NCI-H2227 treated with DMSO at 0.1 percent for 48 hours (cell line): ENCODE measurements at regions not wholly inside any gene's neighbourhood (a gene's known extent, or its start where the extent isn't known, plus 50 kb on each side); places are given as distances from the start of the nearest gene placed in this dataset.
"Not testable (repeated sequence)": the region's sequence is repeated elsewhere in the genome, so short reads cannot be mapped to it uniquely, and the experiment has no call there.

Experiments
- DNase-seq: peaks from one replicate; lab custom pipeline; 2025; lab: John Stamatoyannopoulos, UW

DNA sequence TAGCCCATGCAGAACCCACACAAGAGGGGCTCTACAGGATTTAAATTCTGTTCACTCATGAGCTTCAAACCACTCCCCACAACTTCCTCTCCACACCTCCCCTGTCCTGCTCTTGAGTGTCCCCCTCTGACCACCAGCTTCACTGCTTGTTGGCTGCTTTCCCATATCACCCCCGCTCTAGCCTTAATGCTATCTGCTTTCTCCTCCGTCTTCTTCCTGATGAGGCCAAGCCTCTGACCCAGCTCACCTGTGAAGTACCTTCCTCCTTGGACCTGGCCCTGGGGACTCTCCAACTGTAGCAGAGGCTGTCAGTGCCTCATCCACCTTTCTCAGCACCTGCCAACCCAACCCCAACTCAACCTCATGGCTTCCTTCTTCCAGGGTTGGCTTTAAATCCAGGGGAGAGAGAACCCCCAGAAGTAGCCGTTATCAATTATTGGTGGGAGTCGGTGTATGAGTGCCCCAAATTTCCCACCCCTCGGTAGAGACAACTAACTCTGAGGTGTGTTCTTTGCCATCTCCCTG lies 174.8 kb downstream of the MINAR1 start:
- no peak for DNase-seq

DNA sequence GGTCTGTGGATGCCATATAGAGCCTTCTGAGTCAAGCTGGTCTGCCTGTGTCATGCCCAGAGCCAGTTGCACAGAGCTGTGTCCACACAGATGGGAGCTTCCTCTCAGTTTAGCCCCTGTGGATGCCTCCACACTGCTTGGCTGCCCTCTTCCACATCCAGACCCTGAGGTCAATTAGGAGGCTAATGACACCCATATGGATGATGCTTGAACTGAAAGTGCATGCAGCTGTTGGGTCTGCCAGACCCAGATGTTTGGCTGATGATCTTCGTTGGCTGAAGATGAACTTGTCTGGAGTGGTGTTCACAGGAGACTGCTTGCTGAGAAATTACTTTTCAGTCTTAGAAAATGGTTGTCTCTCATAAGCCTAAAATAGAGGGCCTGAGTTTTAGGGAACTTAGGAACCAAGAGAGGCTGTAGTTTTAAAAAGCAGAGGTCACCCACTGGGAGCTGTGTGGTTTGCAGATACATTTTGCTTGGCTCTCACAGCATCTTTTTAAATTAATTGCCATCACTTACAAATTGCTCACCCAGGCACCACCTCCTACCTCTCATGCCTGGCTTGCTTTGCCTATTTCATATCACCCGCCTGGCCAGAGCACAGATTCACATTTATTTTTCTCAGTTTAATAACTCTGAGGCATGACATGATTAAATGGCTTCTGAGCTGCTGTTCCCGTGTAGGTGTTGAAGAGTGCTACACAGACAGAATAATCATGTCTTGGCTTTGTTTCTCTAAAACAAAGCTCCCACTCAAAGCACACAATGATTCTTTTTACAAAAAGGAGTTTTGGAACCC lies 176.1 kb downstream of the MINAR1 start:
- DNase-seq, result no peak

GRCh38 chr15:79609506-79609905 lies 177.4 kb downstream of the MINAR1 start:
- DNase-seq, result no peak

DNA sequence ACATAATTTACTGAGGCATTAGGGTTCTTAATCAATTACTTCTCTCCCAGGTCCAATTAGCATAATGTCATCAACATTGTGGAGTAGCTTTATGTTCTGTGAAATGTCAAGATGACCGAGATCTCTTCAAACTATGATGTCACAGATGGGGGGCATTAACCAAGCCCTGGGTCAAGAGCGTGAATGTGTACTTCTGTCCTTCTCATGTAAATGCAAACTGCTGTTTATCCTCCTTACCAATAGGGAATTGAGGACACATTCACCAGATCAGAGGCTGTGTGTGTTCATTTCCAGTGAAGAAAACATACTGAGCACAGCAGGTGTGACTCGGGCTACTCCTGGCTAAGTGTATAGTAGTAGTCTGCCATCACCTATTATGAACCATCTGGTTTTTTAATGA lies 177.9 kb downstream of the MINAR1 start:
- DNase-seq, result no peak

- DNase-seq, result no peak
Observed at GRCh38 chr15:79615754-79616153, 183.6 kb downstream of the MINAR1 start.

- DNase-seq, result no peak
Observed at GRCh38 chr15:79617071-79617470, 184.9 kb downstream of the MINAR1 start.

GRCh38 chr15:79620112-79620857 lies 188.1 kb downstream of the MINAR1 start:
- no peak for DNase-seq

- DNase-seq, result not testable (repeated sequence)
Observed at GRCh38 chr15:79621805-79622204, 189.7 kb downstream of the MINAR1 start.

GRCh38 chr15:79623488-79623887 lies 191.4 kb downstream of the MINAR1 start:
- DNase-seq, result no peak

DNA sequence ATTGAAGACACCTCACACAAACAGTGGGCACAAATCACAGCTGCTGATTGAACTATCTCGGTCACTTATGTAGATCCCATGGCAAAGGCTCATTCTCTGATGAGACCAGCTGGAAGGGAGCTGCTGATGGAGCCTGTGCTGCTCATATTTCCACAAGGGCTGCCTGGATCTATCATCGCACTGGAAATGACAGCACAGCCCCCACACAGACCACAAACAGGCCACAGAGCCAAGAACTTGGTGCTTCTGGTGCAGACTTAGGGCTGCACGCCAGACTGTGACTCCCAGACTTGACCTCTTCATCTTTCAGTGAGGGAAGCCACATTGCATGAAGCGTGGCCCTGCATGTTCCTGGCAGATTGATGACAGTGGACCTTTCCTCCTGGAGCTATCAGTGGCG lies 197.6 kb downstream of the MINAR1 start:
- DNase-seq, result no peak

DNA sequence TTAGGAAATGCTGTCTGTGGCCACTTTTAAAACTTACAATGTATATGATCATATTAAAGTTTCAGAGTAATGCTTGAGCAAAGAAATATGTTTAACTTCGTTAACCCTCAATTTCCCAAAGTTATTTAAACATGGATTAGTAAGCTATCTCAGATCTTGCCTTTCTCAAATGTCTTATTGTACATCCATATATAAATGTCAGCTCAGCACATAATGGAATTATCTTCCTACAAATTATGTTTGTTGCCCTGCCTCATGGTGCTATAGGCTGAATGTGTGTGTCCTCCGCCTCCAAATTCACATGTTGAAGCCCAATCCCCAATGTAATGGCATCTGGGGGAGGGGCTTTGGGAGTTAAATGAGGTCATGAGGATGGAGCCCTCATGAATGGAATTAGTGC lies 200.3 kb downstream of the MINAR1 start:
- DNase-seq, result no peak

GRCh38 chr15:79635149-79635771 lies 203.1 kb downstream of the MINAR1 start:
- no peak for DNase-seq

- DNase-seq, result no peak
Observed at GRCh38 chr15:79635897-79636561, 203.9 kb downstream of the MINAR1 start.

- DNase-seq, result no peak
Observed at GRCh38 chr15:79640206-79640605, 208.1 kb downstream of the MINAR1 start.

DNA sequence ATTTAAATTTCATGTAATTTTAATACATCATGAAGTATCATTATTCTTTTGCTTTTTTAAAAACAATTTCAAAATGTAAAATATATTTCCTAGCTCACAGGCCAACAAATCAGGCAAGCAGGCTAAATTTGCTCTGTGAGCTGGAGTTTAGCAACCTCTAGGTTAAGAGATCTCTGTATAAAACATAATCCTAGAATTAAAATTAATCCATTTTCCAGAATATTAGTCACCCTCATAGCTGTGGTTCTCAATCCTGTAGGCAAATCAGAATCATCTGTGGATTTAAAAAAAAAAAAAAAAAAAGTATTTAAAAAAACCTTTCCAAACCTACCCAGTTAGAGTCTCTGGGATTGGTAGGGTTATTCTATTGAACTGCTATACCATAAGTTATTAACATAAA lies 209.7 kb downstream of the MINAR1 start:
- no peak for DNase-seq

GRCh38 chr15:79643393-79643792 lies 211.3 kb downstream of the MINAR1 start:
- no peak for DNase-seq

DNA sequence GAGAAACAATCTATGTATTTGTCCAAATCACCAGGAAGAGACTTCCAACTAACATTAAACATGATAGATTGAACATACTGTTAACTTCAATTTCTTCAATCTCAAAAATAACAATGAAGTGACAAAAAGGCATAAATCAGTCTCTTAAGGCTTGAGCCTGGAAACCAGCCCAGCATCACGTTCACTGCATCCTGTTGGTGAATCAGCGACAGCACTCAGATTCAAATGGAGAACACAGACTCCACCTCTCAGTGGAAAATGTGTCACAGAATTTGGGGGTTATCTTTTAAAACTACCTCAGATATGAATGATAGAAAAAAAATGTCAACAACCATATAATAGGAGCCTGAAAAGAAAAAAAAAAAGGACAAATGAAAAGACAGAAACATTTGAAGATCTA lies 212.0 kb downstream of the MINAR1 start:
- no peak for DNase-seq

DNA sequence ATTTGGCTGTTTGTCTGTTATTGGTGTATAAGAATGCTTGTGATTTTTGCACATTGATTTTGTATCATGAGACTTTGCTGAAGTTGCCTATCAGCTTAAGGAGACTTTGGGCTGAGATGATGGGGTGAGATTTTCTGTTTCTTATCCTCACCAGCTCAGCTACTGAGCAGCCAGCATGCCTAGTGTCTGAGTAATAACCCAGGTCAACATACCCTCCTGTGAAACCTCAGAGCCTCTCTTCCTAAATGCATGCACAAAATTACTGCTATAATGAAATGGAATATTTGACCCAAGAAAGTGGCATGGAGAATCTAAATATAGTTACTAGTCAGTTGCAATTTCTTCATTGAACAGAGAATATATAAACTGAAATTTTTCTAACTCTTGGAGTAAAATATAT lies 220.8 kb downstream of the MINAR1 start:
- DNase-seq, result not testable (repeated sequence)

DNA sequence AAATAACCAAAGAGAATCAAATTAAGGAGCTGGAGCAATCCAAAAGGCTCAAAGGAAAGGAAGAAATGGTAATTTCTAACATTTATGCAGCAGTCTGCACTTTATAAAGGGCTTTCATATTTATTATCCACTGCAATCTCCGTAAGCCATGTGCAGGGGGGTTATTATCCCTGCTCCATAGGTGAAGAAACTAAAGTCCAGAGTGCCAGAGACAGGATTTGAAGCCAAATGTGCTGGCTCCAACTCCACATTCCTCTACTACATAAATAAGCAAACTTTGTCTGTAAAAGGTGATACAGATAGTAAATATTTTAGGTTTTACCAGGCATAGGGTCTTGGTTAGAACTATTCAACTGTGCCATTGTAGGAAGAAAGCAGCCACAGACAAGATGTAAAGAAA lies 221.4 kb downstream of the MINAR1 start:
- DNase-seq, result no peak

GRCh38 chr15:79656151-79657000 lies 224.2 kb downstream of the MINAR1 start:
- no peak for DNase-seq

DNA sequence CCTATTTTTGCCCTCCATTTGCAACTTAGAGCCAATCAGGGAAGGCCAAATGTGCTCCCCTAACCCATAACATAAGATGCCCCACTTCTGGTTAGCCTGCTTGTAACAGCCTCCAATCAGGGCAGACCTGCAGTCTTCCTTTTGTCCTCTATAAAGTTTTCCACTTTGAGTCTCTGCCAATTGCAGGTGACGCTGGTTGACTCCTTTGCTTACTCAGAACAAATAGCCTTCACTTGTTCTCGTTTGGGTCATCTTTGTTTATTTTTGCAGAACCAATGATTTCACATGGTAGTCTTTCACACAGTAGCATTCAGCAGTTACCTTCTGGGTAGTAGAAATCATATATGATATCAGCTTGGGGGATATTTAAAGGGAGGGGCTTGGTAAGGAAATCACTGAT lies 225.6 kb downstream of the MINAR1 start:
- no peak for DNase-seq
